Activated T-cell treated with anti-CD3 and anti-CD28 coated beads, Interleukin-2, amount 50 U/mL, for 72 hours (primary cell): ENCODE measurements at regions not wholly inside any gene's neighbourhood (a gene's known extent, or its start where the extent isn't known, plus 50 kb on each side); places are given as distances from the start of the nearest gene placed in this dataset.

Experiments used
- ATAC-seq, 2 donors: fragments of 150-1000 bp; cut with Tn5 transposase; replicated peaks in 1 of 2; 2 replicates each; pipeline ENCODE4 v1.10.0; 2021; ENCODE audit warnings: moderate library complexity in 2 of 2, mild to moderate bottlenecking in 1 of 2
- DNase-seq, 2 donors: peaks; one replicate each; pipeline ENCODE4 v3.0.0; 2021 to 2022; ENCODE audit warnings: mixed read lengths in 1 of 2
- H3K27ac Mint-ChIP-seq: one replicate; pipeline ENCODE4 v1.8.0; 2022; ENCODE audit warnings: mild to moderate bottlenecking, moderate library complexity, mixed read lengths
- H3K27me3 Mint-ChIP-seq: one replicate; pipeline ENCODE4 v1.8.0; 2022; ENCODE audit warnings: low read depth, mixed read lengths
- H3K36me3 Mint-ChIP-seq, 2 donors: one replicate each; pipeline ENCODE4 v1.8.0; 2022; ENCODE audit warnings: mixed read lengths in 2 of 2, mild to moderate bottlenecking in 1 of 2; ENCODE audit not compliant: insufficient read depth in 2 of 2
- H3K4me1 Mint-ChIP-seq: one replicate; pipeline ENCODE4 v1.8.0; 2022; ENCODE audit warnings: low read depth, mixed read lengths
- H3K4me3 Mint-ChIP-seq, 2 donors: one replicate each; pipeline ENCODE4 v1.8.0; 2022; ENCODE audit warnings: mild to moderate bottlenecking in 2 of 2, mixed read lengths in 2 of 2, moderate library complexity in 2 of 2
- H3K9me3 Mint-ChIP-seq, 2 donors: one replicate each; pipeline ENCODE4 v1.8.0; 2022; ENCODE audit warnings: mixed read lengths in 2 of 2

- DNase-seq (no peak), ATAC-seq (no peak)
- no peak overlapping the region for H3K27ac Mint-ChIP-seq
- no peak overlapping the region for H3K4me3 Mint-ChIP-seq
- no peaks in the 10 kb centered on the region for H3K36me3 Mint-ChIP-seq
- no peaks in the 10 kb centered on the region for H3K27me3 Mint-ChIP-seq
- no peaks in the 10 kb centered on the region for H3K9me3 Mint-ChIP-seq
- H3K4me1 Mint-ChIP-seq: no peaks in the 10 kb centered on the region
These were observed 70.0 kb upstream of the SHISA3 start for GRCh38 chr4:42327323-42327722.

DNA sequence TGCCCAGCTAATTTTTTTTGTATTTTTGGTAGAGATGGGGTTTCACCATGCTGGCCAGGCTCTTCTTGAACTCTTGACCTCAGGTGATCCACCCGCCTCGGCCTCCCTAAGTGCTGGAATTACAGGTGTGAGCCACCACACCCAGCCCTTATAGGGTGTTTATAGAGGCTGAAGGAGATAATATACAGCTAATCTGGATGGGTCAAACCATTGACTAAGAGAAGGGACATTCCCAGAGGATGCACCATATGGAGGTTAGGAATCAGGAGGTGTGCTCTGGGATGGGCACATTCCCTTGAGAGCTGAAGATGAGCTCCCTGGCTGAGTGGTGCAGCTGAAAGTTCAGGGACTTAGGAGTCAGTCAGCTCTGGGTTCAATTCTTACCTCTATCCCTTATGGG, 68.3 kb upstream of the SHISA3 start:
- Mint-ChIP-seq H3K4me3 (no peak overlapping the region), H3K27ac (no peak overlapping the region), H3K36me3 (no peaks in the 10 kb centered on the region)

GRCh38 chr4:42329421-42329820, 67.9 kb upstream of the SHISA3 start:
- Mint-ChIP-seq H3K27ac (no peak overlapping the region), H3K4me3 (no peak overlapping the region), H3K4me1 (no peaks in the 10 kb centered on the region), H3K36me3 (no peaks in the 10 kb centered on the region), H3K9me3 (no peaks in the 10 kb centered on the region), H3K27me3 (no peaks in the 10 kb centered on the region)
- ATAC-seq: no peak
- DNase-seq: no peak

More for the DNA sequence above, 68.3 kb upstream of the SHISA3 start:
- ATAC-seq (no peak), DNase-seq (no peak)
- no peaks in the 10 kb centered on the region for H3K4me1 Mint-ChIP-seq
- H3K9me3 Mint-ChIP-seq: no peaks in the 10 kb centered on the region
- H3K27me3 Mint-ChIP-seq: no peaks in the 10 kb centered on the region

DNA sequence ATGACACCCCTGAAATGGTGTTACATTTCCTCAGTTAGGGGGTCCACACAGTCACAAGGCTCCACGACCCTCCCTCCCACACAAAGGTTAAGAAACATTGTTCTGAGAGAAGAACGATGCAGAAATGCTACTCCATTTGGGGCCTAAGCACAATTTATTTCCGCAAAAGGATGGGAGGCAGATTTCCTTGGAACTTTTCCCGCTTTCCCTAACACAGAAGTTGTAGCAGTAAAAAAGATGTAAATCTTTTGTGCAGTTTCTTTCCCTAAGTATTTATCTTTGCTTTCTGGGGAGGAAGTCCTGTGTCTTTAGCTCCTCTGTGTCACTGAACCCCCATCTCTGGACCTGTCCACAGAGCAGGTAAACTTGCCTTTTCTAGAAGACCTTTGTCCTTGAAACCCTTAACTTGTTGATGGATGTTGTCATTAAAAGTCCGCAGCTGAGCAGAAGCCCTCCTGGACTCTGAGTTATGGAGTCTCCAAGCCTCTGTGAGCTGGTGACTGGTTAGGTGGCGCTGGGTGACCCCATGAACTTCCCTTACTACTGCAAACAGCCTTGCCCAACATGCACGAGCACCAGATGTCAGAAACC, 67.2 kb upstream of the SHISA3 start:
- Mint-ChIP-seq H3K9me3 (no peaks in the 10 kb centered on the region), H3K4me3 (no peak overlapping the region), H3K36me3 (no peaks in the 10 kb centered on the region), H3K27me3 (no peaks in the 10 kb centered on the region), H3K4me1 (no peaks in the 10 kb centered on the region), H3K27ac (no peak overlapping the region)
- DNase-seq (no peak), ATAC-seq (no peak)

DNA sequence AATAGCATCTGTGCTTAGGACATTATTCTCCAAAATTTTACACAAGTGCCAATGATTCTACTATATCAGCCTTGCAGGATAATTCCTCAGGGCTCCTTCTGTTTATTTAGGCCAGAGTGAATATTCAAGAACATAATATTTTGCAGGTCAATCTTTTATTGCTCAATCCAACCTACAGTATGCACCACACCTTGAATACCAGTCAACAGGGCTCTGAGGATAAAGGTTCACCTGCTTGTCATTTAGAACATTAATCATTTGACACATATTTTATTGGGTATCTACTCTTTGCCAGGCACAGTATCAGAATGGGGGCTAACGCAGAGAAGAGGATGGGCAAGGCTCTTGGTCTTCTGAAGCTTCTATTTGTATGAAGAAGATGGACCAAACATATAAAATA, 66.2 kb upstream of the SHISA3 start:
- Mint-ChIP-seq H3K4me1 (no peaks in the 10 kb centered on the region), H3K27me3 (no peaks in the 10 kb centered on the region), H3K9me3 (no peaks in the 10 kb centered on the region), H3K4me3 (no peak overlapping the region), H3K27ac (no peak overlapping the region), H3K36me3 (no peaks in the 10 kb centered on the region)
- no peak for DNase-seq
- no peak for ATAC-seq

DNA sequence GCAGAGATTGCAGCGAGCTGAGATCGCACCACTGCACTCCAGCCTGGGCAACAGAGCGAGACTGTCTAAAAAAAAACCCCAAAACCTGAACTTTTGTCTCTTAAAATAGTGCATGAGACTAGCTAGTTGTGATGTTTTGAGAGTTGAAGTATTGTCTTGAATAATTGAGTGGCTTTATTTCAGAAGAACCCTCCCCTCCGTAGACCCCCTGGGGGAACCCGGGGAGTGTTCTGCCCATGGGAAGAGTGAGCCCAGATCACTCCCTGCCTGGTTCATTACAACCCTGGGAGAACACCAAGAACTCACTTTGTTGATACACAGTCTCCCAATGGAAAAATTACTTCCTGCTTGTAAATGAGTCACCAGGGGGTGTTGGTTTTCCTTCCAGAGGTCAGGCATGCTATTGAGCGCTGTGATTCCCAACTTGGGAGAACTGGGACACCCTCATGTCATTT, 65.3 kb upstream of the SHISA3 start:
- no peaks in the 10 kb centered on the region for H3K27me3 Mint-ChIP-seq
- H3K4me3 Mint-ChIP-seq: no peak overlapping the region
- no peaks in the 10 kb centered on the region for H3K9me3 Mint-ChIP-seq
- no peak overlapping the region for H3K27ac Mint-ChIP-seq
- DNase-seq (no peak), ATAC-seq (no peak)
- H3K4me1 Mint-ChIP-seq: no peaks in the 10 kb centered on the region
- H3K36me3 Mint-ChIP-seq: no peaks in the 10 kb centered on the region

DNA sequence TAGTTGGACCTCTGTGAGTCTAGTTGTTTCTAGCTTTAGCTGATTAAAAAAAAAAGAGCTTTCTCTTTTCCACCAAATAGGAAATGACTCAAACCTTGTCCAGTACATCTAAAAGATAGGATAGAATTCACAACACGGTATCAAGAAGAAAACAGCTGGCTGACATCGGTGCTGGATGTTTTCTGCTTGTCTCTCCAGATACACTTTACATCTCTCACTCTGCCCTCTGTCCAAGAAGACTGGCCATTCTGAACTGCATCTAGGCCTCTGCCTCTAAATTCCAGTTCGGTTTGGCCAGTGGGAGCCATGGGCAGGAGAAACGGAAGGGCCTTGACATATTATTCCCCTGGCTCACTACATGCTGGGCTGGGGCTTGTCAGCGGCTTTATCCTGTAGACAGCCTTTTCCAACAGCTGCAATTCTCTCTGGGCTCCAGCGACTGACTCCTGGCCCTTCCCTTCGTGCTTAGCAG, 57.3 kb upstream of the SHISA3 start:
- Mint-ChIP-seq H3K9me3 (no peaks in the 10 kb centered on the region), H3K27ac (no peak overlapping the region), H3K36me3 (no peaks in the 10 kb centered on the region), H3K27me3 (no peaks in the 10 kb centered on the region), H3K4me3 (no peak overlapping the region), H3K4me1 (no peaks in the 10 kb centered on the region)
- DNase-seq: no peak
- no peak for ATAC-seq

DNA sequence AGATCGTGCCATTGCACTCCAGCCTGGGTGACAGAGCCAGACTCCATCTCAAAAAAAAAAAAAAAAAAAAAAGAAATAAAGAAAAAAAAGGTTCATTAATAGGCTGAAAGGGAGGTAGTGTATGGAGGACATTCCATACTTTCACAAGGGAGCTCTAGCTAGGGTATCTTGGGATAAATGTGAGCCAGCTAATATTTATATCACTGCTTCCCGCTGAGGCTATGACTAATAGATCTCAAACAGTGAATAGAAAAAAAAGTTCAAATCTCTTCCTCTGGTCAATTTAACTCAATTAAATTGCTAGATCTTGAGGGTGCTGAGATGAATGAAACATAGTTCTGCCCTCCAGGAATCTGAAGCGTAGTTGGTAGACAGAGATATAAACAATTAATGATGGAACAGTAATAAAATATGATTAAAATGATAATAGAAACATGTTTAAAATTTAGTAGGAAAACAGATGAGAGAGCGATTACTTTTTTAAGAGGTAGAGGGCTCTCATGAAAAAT, 55.7 kb upstream of the SHISA3 start:
- H3K4me3 Mint-ChIP-seq: no peak overlapping the region
- no peaks in the 10 kb centered on the region for H3K36me3 Mint-ChIP-seq
- H3K4me1 Mint-ChIP-seq: no peaks in the 10 kb centered on the region
- no peak overlapping the region for H3K27ac Mint-ChIP-seq
- DNase-seq (no peak), ATAC-seq (no peak)
- no peaks in the 10 kb centered on the region for H3K9me3 Mint-ChIP-seq
- H3K27me3 Mint-ChIP-seq: no peaks in the 10 kb centered on the region

DNA sequence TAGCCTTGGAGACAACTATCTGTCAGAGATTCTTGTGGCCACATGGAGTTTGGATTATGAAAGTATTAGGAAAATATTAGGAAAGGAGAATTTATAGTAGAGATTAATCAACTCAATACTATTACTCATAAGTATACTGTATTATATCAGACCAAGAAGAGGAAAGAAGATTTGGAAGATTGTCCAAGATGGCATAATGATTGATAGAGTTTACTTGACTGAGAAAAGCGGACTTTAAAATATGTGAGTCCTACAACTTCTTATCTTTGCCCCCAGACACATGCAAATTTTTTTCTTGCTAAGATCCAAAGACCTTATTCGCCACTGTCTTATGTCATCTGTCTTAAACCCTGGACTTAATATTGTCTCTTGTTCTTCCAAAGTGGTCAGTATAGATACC, 54.8 kb upstream of the SHISA3 start:
- no peaks in the 10 kb centered on the region for H3K9me3 Mint-ChIP-seq
- no peak overlapping the region for H3K4me3 Mint-ChIP-seq
- ATAC-seq (no peak), DNase-seq (no peak)
- no peaks in the 10 kb centered on the region for H3K27me3 Mint-ChIP-seq
- H3K36me3 Mint-ChIP-seq: no peaks in the 10 kb centered on the region
- no peak overlapping the region for H3K27ac Mint-ChIP-seq
- no peaks in the 10 kb centered on the region for H3K4me1 Mint-ChIP-seq

- H3K27ac Mint-ChIP-seq: no peak overlapping the region
- H3K27me3 Mint-ChIP-seq: no peaks in the 10 kb centered on the region
- ATAC-seq: no peak
- DNase-seq: no peak
- no peaks in the 10 kb centered on the region for H3K9me3 Mint-ChIP-seq
- no peaks in the 10 kb centered on the region for H3K4me1 Mint-ChIP-seq
- no peak overlapping the region for H3K4me3 Mint-ChIP-seq
- H3K36me3 Mint-ChIP-seq: no peaks in the 10 kb centered on the region
These were observed 53.0 kb upstream of the SHISA3 start for GRCh38 chr4:42344309-42344708.

- no peak for ATAC-seq
- Mint-ChIP-seq H3K4me3 (no peak overlapping the region), H3K4me1 (no peaks in the 10 kb centered on the region), H3K27ac (no peak overlapping the region), H3K9me3 (no peaks in the 10 kb centered on the region), H3K27me3 (no peaks in the 10 kb centered on the region), H3K36me3 (no peaks in the 10 kb centered on the region)
- DNase-seq: no peak
These were observed 52.5 kb upstream of the SHISA3 start for GRCh38 chr4:42344749-42345148.

DNA sequence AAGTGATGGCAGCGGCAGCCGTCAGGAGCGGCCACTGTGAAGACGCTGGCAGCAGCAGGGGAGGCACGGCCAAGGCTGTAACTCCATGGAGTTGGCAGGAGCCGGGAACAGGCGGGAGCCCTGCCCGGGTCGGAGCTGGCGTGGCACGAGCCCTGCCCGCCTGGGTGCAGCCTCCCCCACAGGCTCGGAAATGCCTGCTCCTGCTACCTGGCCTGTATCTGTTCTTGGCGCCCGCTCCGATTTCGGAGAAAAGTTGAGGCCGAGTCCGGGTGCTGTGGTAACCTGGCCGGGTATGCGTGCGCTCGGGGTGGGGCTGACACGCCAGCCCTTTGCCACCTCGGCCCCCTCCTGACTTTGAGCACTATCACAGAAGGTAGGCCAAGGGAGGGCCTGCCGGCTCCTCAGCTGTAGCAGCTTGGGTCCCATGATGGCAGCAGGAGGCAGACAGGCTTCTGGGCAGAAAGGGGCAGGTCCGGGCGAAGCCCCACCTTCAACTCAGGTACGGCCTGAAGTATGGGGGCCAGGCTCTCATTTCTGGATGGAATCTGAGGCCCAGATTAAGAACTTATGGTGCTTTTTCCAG, 51.2 kb upstream of the SHISA3 start:
- Mint-ChIP-seq H3K4me3 (no peak overlapping the region), H3K36me3 (no peaks in the 10 kb centered on the region), H3K27me3 (peaks cover 1% of the 10 kb centered on the region), H3K27ac (no peak overlapping the region), H3K9me3 (no peaks in the 10 kb centered on the region), H3K4me1 (no peaks in the 10 kb centered on the region)
- ATAC-seq: no peak
- DNase-seq: no peak

GRCh38 chr4:42347076-42347475, 50.2 kb upstream of the SHISA3 start:
- peaks cover 9% of the 10 kb centered on the region for H3K27me3 Mint-ChIP-seq
- no peaks in the 10 kb centered on the region for H3K4me1 Mint-ChIP-seq
- ATAC-seq: no peak
- H3K9me3 Mint-ChIP-seq: no peaks in the 10 kb centered on the region
- no peak overlapping the region for H3K27ac Mint-ChIP-seq
- no peaks in the 10 kb centered on the region for H3K36me3 Mint-ChIP-seq
- H3K4me3 Mint-ChIP-seq: no peak overlapping the region
- DNase-seq: no peak
